Calu3 (cell line): ENCODE measurements at regions not wholly inside any gene's neighbourhood (a gene's known extent, or its start where the extent isn't known, plus 50 kb on each side); places are given as distances from the start of the nearest gene placed in this dataset.

Source experiments
- BruUV-seq: library from RNA; stranded (reverse); fragments of 400-500 nt; replicated peaks from 2 replicates; lab custom pipeline; 2021; lab: Mats Ljungman, UMichigan
- CTCF ChIA-PET: fragments of 300-600 bp; sonication (Branson Sonifier 250); formaldehyde crosslinking; loops from one replicate; lab custom pipeline; 2022; ENCODE audit warnings: antibody characterized with exemption; lab: Charles Lee
- DNase-seq: peaks from one replicate; pipeline ENCODE4 v3.0.0; 2022
- H3K27ac Mint-ChIP-seq: one replicate; pipeline ENCODE4 v1.8.0; 2022; ENCODE audit warnings: mixed read lengths; ENCODE audit not compliant: unreplicated experiment
- H3K27me3 Mint-ChIP-seq: one replicate; pipeline ENCODE4 v1.8.0; 2022; ENCODE audit warnings: mixed read lengths; ENCODE audit not compliant: unreplicated experiment
- H3K36me3 Mint-ChIP-seq: one replicate; pipeline ENCODE4 v1.8.0; 2022; ENCODE audit warnings: mild to moderate bottlenecking, moderate library complexity, mixed read lengths; ENCODE audit not compliant: insufficient read depth, unreplicated experiment
- H3K4me1 Mint-ChIP-seq: one replicate; pipeline ENCODE4 v1.8.0; 2022; ENCODE audit warnings: mild to moderate bottlenecking, low read depth, mixed read lengths; ENCODE audit not compliant: unreplicated experiment
- H3K4me3 Mint-ChIP-seq: one replicate; pipeline ENCODE4 v1.8.0; 2022; ENCODE audit warnings: mild to moderate bottlenecking, low read depth, moderate library complexity, mixed read lengths; ENCODE audit not compliant: unreplicated experiment
- H3K9me3 Mint-ChIP-seq: one replicate; pipeline ENCODE4 v1.8.0; 2022; ENCODE audit warnings: low read depth, mixed read lengths; ENCODE audit not compliant: unreplicated experiment
- intact Hi-C: fragments of 100-400 bp; cut with micrococcal nuclease; formaldehyde crosslinking; loops from one replicate; pipeline ENCODE4 v1.10.0; 2022; ENCODE audit not compliant: unreplicated experiment
- TF ChIP-seq, protein P1 (sequence below): fragments of 200-600 bp; IDR thresholded peaks from one replicate; pipeline ENCODE4 v1.8.0; 2022; ENCODE audit warnings: antibody characterized with exemption; ENCODE audit not compliant: unreplicated experiment

GRCh38 chr19:30883071-30883470 lies 466.2 kb downstream of the TSHZ3 start:
- Mint-ChIP-seq H3K4me1 (no peaks in the 10 kb centered on the region), H3K27ac (no peak overlapping the region), H3K27me3 (no peaks in the 10 kb centered on the region), H3K9me3 (no peaks in the 10 kb centered on the region), H3K4me3 (no peak overlapping the region), H3K36me3 (no peaks in the 10 kb centered on the region)
- CTCF ChIA-PET = no interaction called here
- DNase-seq = no peak
- intact Hi-C loops = no loop called here
- no TSS peak for BruUV-seq
- TF ChIP-seq, protein P1, sequence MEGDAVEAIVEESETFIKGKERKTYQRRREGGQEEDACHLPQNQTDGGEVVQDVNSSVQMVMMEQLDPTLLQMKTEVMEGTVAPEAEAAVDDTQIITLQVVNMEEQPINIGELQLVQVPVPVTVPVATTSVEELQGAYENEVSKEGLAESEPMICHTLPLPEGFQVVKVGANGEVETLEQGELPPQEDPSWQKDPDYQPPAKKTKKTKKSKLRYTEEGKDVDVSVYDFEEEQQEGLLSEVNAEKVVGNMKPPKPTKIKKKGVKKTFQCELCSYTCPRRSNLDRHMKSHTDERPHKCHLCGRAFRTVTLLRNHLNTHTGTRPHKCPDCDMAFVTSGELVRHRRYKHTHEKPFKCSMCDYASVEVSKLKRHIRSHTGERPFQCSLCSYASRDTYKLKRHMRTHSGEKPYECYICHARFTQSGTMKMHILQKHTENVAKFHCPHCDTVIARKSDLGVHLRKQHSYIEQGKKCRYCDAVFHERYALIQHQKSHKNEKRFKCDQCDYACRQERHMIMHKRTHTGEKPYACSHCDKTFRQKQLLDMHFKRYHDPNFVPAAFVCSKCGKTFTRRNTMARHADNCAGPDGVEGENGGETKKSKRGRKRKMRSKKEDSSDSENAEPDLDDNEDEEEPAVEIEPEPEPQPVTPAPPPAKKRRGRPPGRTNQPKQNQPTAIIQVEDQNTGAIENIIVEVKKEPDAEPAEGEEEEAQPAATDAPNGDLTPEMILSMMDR = no peak

GRCh38 chr19:30882411-30883005 lies 466.7 kb downstream of the TSHZ3 start:
- no peaks in the 10 kb centered on the region for H3K4me1 Mint-ChIP-seq
- no peak for DNase-seq
- H3K9me3 Mint-ChIP-seq = peaks cover 3% of the 10 kb centered on the region
- H3K27me3 Mint-ChIP-seq = no peaks in the 10 kb centered on the region
- intact Hi-C loops = no loop called here
- CTCF ChIA-PET = no interaction called here
- no peak overlapping the region for H3K27ac Mint-ChIP-seq
- H3K4me3 Mint-ChIP-seq = no peak overlapping the region
- BruUV-seq = no TSS peak
- no peaks in the 10 kb centered on the region for H3K36me3 Mint-ChIP-seq
- TF ChIP-seq, protein P1 = no peak

DNA sequence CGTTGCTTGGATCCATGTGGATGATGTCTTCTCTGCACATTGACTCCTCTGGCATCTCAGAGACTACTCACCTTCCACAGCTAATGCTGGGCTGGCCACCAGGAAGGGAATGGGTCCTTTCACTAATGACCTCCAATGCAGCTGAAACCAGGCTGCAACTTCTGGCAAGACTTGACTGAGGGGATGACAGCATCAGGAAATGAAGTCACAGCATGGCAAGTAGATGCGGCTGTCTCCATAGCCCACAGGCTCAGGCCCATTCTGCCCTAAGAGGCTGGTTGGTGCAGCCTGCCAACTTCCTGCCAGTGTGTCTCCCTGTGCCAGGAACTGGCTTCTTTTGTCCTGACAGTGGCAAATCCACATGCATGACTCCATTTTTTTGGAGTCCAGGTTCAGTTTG lies 467.3 kb downstream of the TSHZ3 start:
- no peaks in the 10 kb centered on the region for H3K4me1 Mint-ChIP-seq
- TF ChIP-seq, protein P1 = no peak
- no peak overlapping the region for H3K27ac Mint-ChIP-seq
- no peaks in the 10 kb centered on the region for H3K27me3 Mint-ChIP-seq
- DNase-seq = no peak
- no peaks in the 10 kb centered on the region for H3K36me3 Mint-ChIP-seq
- intact Hi-C loops = no loop called here
- H3K9me3 Mint-ChIP-seq = peaks cover 6% of the 10 kb centered on the region
- CTCF ChIA-PET = no interaction called here
- no peak overlapping the region for H3K4me3 Mint-ChIP-seq
- no TSS peak for BruUV-seq

GRCh38 chr19:30881281-30881680 lies 468.0 kb downstream of the TSHZ3 start:
- no peaks in the 10 kb centered on the region for H3K4me1 Mint-ChIP-seq
- no peaks in the 10 kb centered on the region for H3K27me3 Mint-ChIP-seq
- no peak for DNase-seq
- intact Hi-C loops = no loop called here
- H3K9me3 Mint-ChIP-seq = peaks cover 6% of the 10 kb centered on the region
- TF ChIP-seq, protein P1 = no peak
- no peak overlapping the region for H3K27ac Mint-ChIP-seq
- CTCF ChIA-PET = no interaction called here
- H3K36me3 Mint-ChIP-seq = no peaks in the 10 kb centered on the region
- no TSS peak for BruUV-seq
- no peak overlapping the region for H3K4me3 Mint-ChIP-seq
